Stomach (tissue), 8 donors: ENCODE measurements at regions not wholly inside any gene's neighbourhood (a gene's known extent, or its start where the extent isn't known, plus 50 kb on each side); places are given as distances from the start of the nearest gene placed in this dataset.
"Not testable (repeated sequence)": the region's sequence is repeated elsewhere in the genome, so short reads cannot be mapped to it uniquely, and the experiment has no call there.

Experiments used
- DNase-seq, 2 donors: peaks; one replicate each; pipeline versions ENCODE4 v3.0.0 to v3.0.0-alpha.2; 2013 to 2019
- H3K27ac ChIP-seq, 5 donors: fragments of 200-600 bp in 4 of 5; sonication (generic) in 4 of 5; one replicate each; pipeline ENCODE4 v1.5.1; 2013 to 2019; ENCODE audit warnings: mild to moderate bottlenecking in 1 of 5, moderate library complexity in 1 of 5
- H3K27me3 ChIP-seq, 3 donors: fragments of 200-600 bp; sonication (generic); one replicate each; pipeline ENCODE4 v1.5.1; 2017 to 2019; ENCODE audit warnings: mixed run types in 1 of 3
- H3K36me3 ChIP-seq, 4 donors: fragments of 200-600 bp; sonication (generic); 1 replicate in 3 of 4; 2 replicates in 1 of 4; pipeline ENCODE4 v1.5.1; 2016 to 2019
- H3K4me1 ChIP-seq, 4 donors: fragments of 200-600 bp; sonication (generic); one replicate each; pipeline ENCODE4 v1.5.1; 2016 to 2019
- H3K4me3 ChIP-seq, 4 donors: fragments of 200-600 bp; sonication (generic) in 3 of 4; one replicate each; pipeline ENCODE4 v1.5.1; 2016 to 2019; ENCODE audit warnings: mild to moderate bottlenecking in 1 of 4
- H3K9me3 ChIP-seq, 4 donors: fragments of 200-600 bp; sonication (generic); one replicate each; pipeline ENCODE4 v1.5.1; 2016 to 2019
- CTCF ChIP-seq, 7 experiments: fragments of 450-650 bp in 4 of 7; fragments of 200-600 bp in 3 of 7; sonication (generic) in 3 of 7; IDR thresholded peaks; one replicate each; pipeline ENCODE4 v1.5.1; 2016 to 2019; ENCODE audit warnings: antibody characterized with exemption in 7 of 7, control low read depth in 2 of 7, mild to moderate bottlenecking in 1 of 7
- EP300 ChIP-seq: sonication (generic); formaldehyde crosslinking; IDR thresholded peaks from one replicate; pipeline ENCODE4 v1.6.1; 2017; ENCODE audit warnings: antibody characterized with exemption
- POLR2A ChIP-seq, 4 donors: fragments of 450-650 bp; IDR thresholded peaks; one replicate each; pipeline ENCODE4 v1.6.1; 2016; ENCODE audit warnings: antibody characterized with exemption in 4 of 4, control low read depth in 2 of 4, mild to moderate bottlenecking in 1 of 4, moderate library complexity in 1 of 4
- POLR2AphosphoS5 ChIP-seq, 3 donors: sonication (generic); formaldehyde crosslinking; IDR thresholded peaks; one replicate each; pipeline ENCODE4 v1.6.1; 2016; ENCODE audit warnings: antibody characterized with exemption in 3 of 3
- WGBS, 5 donors: extraction: QIAGEN DNeasy Blood & Tissue Kit in 3 of 5; methylation state at CpG; one replicate each; pipeline versions ENCODE4 v1.1.5 to v1.1.7; 2013 to 2018; 5-methylcytosine and 5-hydroxymethylcytosine counted together
- intact Hi-C: fragments of 100-400 bp; cut with DNase I; formaldehyde crosslinking; loops from one replicate; pipeline ENCODE4 v1.15.1; 2023; ENCODE audit warnings: low total_unique reads
- donor health status: healthy with polysubstance abuse.
- donor health status: Bipolar disorder and iron deficiency.
- donor health status: healthy.

GRCh38 chr12:87344699-87345098 lies 684.5 kb downstream of the C12orf50 start:
- TF ChIP-seq POLR2A (IDR thresholded peaks at IDR 0.05) (no peak), CTCF (IDR thresholded peaks at IDR 0.05) (no peak), POLR2AphosphoS5 (IDR thresholded peaks at IDR 0.05) (no peak), EP300 (no peak)
- Histone ChIP-seq H3K4me3 (no peak overlapping the region), H3K27me3 (no peaks in the 10 kb centered on the region), H3K9me3 (peaks cover 0 to 2% (median 0%) of the 10 kb centered on the region in 4 donors), H3K36me3 (no peaks in the 10 kb centered on the region), H3K4me1 (no peaks in the 10 kb centered on the region), H3K27ac (no peak overlapping the region)
- WGBS, 5 donors, result 37 to 53% (median 50%) methylated on average over 4 of the region's 4 CpGs
- DNase-seq, result no peak
- intact Hi-C loops, result no loop called here

- WGBS, 5 donors, result 65 to 77% (median 73%) methylated on average over 2 of the region's 2 CpGs
- H3K4me3 ChIP-seq, result no peak overlapping the region
- no peak for TF ChIP-seq POLR2A (IDR thresholded peaks at IDR 0.05)
- no peak for TF ChIP-seq EP300
- TF ChIP-seq CTCF (IDR thresholded peaks at IDR 0.05), result no peak
- TF ChIP-seq POLR2AphosphoS5 (IDR thresholded peaks at IDR 0.05), result no peak
Measured at GRCh38 chr12:87338681-87339080, 690.5 kb downstream of the C12orf50 start.

GRCh38 chr12:87336814-87337336 lies 692.3 kb downstream of the C12orf50 start:
- TF ChIP-seq EP300 (no peak), POLR2AphosphoS5 (IDR thresholded peaks at IDR 0.05) (no peak), CTCF (IDR thresholded peaks at IDR 0.05) (no peak), POLR2A (IDR thresholded peaks at IDR 0.05) (no peak)
- H3K27ac ChIP-seq, result no peak overlapping the region
- DNase-seq, result no peak
- 62 to 77% (median 67%) methylated on average over 2 of the region's 2 CpGs for WGBS, 5 donors
- no peaks in the 10 kb centered on the region for H3K4me1 ChIP-seq
- no peaks in the 10 kb centered on the region for H3K9me3 ChIP-seq
- H3K27me3 ChIP-seq, result no peaks in the 10 kb centered on the region
- no peak overlapping the region for H3K4me3 ChIP-seq
- no peaks in the 10 kb centered on the region for H3K36me3 ChIP-seq
- intact Hi-C loops, result no loop called here

More at GRCh38 chr12:87338681-87339080, 690.5 kb downstream of the C12orf50 start:
- Histone ChIP-seq H3K27me3 (no peaks in the 10 kb centered on the region), H3K9me3 (no peaks in the 10 kb centered on the region), H3K4me1 (no peaks in the 10 kb centered on the region), H3K27ac (no peak overlapping the region), H3K36me3 (no peaks in the 10 kb centered on the region)
- intact Hi-C loops, result no loop called here
- DNase-seq, result no peak

GRCh38 chr12:87332987-87333726 lies 696.0 kb downstream of the C12orf50 start:
- Histone ChIP-seq H3K36me3 (no peaks in the 10 kb centered on the region), H3K9me3 (peaks cover 0 to 4% (median 0%) of the 10 kb centered on the region in 4 donors), H3K4me1 (no peaks in the 10 kb centered on the region), H3K27me3 (no peaks in the 10 kb centered on the region), H3K4me3 (no peak overlapping the region), H3K27ac (no peak overlapping the region)
- intact Hi-C loops, result no loop called here
- TF ChIP-seq CTCF (IDR thresholded peaks at IDR 0.05), result no peak
- TF ChIP-seq EP300, result no peak
- TF ChIP-seq POLR2A (IDR thresholded peaks at IDR 0.05), result no peak
- no peak for TF ChIP-seq POLR2AphosphoS5 (IDR thresholded peaks at IDR 0.05)
- 29 to 51% (median 42%) methylated on average over 5 of the region's 5 CpGs for WGBS, 5 donors
- peak in 1 of 2 donors; percentile 8 for DNase-seq

GRCh38 chr12:87330071-87330555 lies 699.1 kb downstream of the C12orf50 start:
- H3K27me3 ChIP-seq, H3K27ac ChIP-seq, DNase-seq, H3K4me3 ChIP-seq, intact Hi-C loops, H3K9me3 ChIP-seq, H3K36me3 ChIP-seq, H3K4me1 ChIP-seq: not testable (repeated sequence)
- WGBS, 5 donors, result 85 to 100% (median 94%) methylated on average over 13 to 27 of the region's 30 CpGs
